ENCODE measurements at regions not wholly inside any gene's neighbourhood (a gene's known extent, or its start where the extent isn't known, plus 50 kb on each side); places are given as distances from the start of the nearest gene placed in this dataset.

GRCh38 chr20:40869218-40870147 lies 159.1 kb upstream of the TOP1 start:
- Histone ChIP-seq H3K4me1 (ENCODE audit: control insufficient read depth in 1 of 2, insufficient read depth in 2 of 2, low read length in 2 of 2) (peaks cover 7 to 14% of the 10 kb centered on the region in 2 experiments; a peak in 3 of 4 replicates), H2AFZ (ENCODE audit: low read depth, low read length, poor library complexity, severe bottlenecking) (no peak overlapping the region), H3K4me3 (replicated peaks in 1 of 2; ENCODE audit: low read depth in 1 of 2, low read length in 2 of 2) (no peak overlapping the region), H3K36me3 (ENCODE audit: control insufficient read depth in 1 of 2, insufficient read depth in 2 of 2, low read length in 2 of 2) (no peaks in the 10 kb centered on the region), H3K4me2 (ENCODE audit: low read length) (peak overlapping the region; percentile 48), H3K27me3 (ENCODE audit: insufficient read depth, low read length) (no peaks in the 10 kb centered on the region), H3K27ac (ENCODE audit: low read depth, low read length) (no peak overlapping the region), H3K9ac (ENCODE audit: low read length) (no peak overlapping the region), H3K9me3 (ENCODE audit: control insufficient read depth in 1 of 2, insufficient read depth in 1 of 2, low read depth in 1 of 2, low read length in 2 of 2) (no peaks in the 10 kb centered on the region), H3K79me2 (ENCODE audit: insufficient read depth, low read length) (no peaks in the 10 kb centered on the region), H3K9me2 (ENCODE audit: insufficient read depth) (no peaks in the 10 kb centered on the region), H4K20me1 (ENCODE audit: insufficient read depth) (no peaks in the 10 kb centered on the region)
- no TSS peak for BruUV-seq (replicated peaks)
- ChIA-PET POLR2A (no interaction called here), RAD21 (ENCODE audit: low non-redundant PET in 1 of 2, low total read pairs in 2 of 2, uncharacterized antibody in 2 of 2, unreplicated experiment in 2 of 2) (no interaction called here), CTCF (no interaction called here)
- TF ChIP-seq EZH2 (IDR thresholded peaks at IDR 0.05) (no peak), EGR1 (IDR thresholded peaks at IDR 0.05; ENCODE audit: low read depth) (no peak), JUND (IDR thresholded peaks at IDR 0.05) (no peak), REST (IDR thresholded peaks at IDR 0.05; ENCODE audit: low read depth) (no peak), TCF7L2 (IDR thresholded peaks at IDR 0.05; ENCODE audit: borderline replicate concordance, extremely low read depth, insufficient read depth, insufficient read length) (no peak), ELF1 (IDR thresholded peaks at IDR 0.05; ENCODE audit: borderline replicate concordance, low read depth) (no peak), EZH2phosphoT487 (IDR thresholded peaks at IDR 0.05; ENCODE audit: borderline replicate concordance) (no peak), CBX3 (IDR thresholded peaks at IDR 0.05; ENCODE audit: low read depth) (no peak), CTCF (IDR thresholded peaks at IDR 0.05 in 2 of 3, conservative IDR thresholded peaks at IDR 0.05 in 1 of 3; ENCODE audit: borderline replicate concordance in 1 of 3, insufficient read depth in 1 of 3, low read depth in 2 of 3, low read length in 2 of 3) (no peak), RAD21 (IDR thresholded peaks at IDR 0.05; ENCODE audit: low read depth) (no peak), ZNF274 (IDR thresholded peaks at IDR 0.05; ENCODE audit: low read depth, low read length) (no peak), ZBTB33 (IDR thresholded peaks at IDR 0.05; ENCODE audit: extremely low read depth, insufficient replicate concordance, low read length) (no peak), SIN3A (IDR thresholded peaks at IDR 0.05; ENCODE audit: low read depth) (no peak), SRF (IDR thresholded peaks at IDR 0.05; ENCODE audit: low read depth) (no peak), ATF3 (IDR thresholded peaks at IDR 0.05) (no peak), YY1 (IDR thresholded peaks at IDR 0.05; ENCODE audit: extremely low read depth, insufficient replicate concordance, low read depth, low read length) (no peak), CEBPB (IDR thresholded peaks at IDR 0.05; ENCODE audit: low read depth) (no peak), POLR2AphosphoS5 (IDR thresholded peaks at IDR 0.05; ENCODE audit: low read depth, low read length) (no peak), POLR2A (IDR thresholded peaks at IDR 0.05; ENCODE audit: borderline replicate concordance, extremely low read depth, insufficient read depth, insufficient read length) (no peak)
- DNase-seq (ENCODE audit: low read depth, low spot score) (no peak), ATAC-seq (no peak)
- intact Hi-C loops (cut with micrococcal nuclease) = no loop called here
